ENCODE measurements at regions not wholly inside any gene's neighbourhood (a gene's known extent, or its start where the extent isn't known, plus 50 kb on each side); places are given as distances from the start of the nearest gene placed in this dataset.

DNA sequence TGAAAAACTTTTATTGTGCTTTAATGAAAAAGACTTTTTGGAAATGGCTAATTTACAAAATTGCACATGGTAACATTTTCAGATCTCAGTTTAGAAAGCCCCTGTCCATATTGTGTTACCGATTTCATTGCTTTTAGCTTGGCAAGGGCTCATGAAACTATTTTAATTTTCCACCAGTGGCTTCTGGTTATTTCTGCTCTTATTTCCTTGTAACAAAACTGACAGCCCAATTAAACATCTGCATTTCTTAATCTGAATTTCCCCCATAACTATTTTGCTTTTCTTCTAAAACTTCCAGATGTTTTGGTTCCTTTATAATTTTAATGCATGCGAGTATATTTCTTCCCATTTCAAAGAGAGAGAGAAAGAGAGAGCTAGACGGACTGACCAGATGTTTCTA is 264.8 kb downstream of the PTPRC start:
- no peak for ATAC-seq
- TF ChIP-seq GLIS3 (CRISPR knock-in tag; IDR thresholded peaks at IDR 0.05) (no peak), ZFP30 (CRISPR knock-in tag; IDR thresholded peaks at IDR 0.05) (no peak), PPARA (CRISPR knock-in tag; IDR thresholded peaks at IDR 0.05; ENCODE audit: borderline replicate concordance) (no peak), ZNF8 (CRISPR knock-in tag; IDR thresholded peaks at IDR 0.05) (no peak), RARB (CRISPR knock-in tag; IDR thresholded peaks at IDR 0.05) (no peak), TSHZ2 (CRISPR knock-in tag; IDR thresholded peaks at IDR 0.05) (no peak)
- TF ChIP-seq, protein P1, sequence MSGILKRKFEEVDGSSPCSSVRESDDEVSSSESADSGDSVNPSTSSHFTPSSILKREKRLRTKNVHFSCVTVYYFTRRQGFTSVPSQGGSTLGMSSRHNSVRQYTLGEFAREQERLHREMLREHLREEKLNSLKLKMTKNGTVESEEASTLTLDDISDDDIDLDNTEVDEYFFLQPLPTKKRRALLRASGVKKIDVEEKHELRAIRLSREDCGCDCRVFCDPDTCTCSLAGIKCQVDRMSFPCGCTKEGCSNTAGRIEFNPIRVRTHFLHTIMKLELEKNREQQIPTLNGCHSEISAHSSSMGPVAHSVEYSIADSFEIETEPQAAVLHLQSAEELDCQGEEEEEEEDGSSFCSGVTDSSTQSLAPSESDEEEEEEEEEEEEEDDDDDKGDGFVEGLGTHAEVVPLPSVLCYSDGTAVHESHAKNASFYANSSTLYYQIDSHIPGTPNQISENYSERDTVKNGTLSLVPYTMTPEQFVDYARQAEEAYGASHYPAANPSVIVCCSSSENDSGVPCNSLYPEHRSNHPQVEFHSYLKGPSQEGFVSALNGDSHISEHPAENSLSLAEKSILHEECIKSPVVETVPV (CRISPR knock-in tag; IDR thresholded peaks at IDR 0.05), result no peak

DNA sequence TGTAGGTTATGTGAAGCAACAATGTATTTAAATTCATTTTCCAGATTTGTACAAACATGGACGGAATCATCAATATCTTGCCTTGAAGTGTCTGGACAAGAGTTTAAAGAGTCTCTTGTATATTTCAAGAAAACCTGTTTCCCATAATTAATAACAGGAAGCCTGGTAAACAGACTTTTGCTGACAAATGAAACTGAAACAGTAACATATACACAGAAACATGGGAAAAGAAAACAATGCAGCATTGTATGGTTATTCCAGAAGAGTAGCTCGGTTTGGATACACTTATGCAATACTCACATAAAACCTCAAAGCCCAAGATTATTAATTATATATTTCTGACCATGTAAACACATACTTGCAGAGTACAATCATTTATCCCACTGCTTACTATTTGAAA is 265.5 kb downstream of the PTPRC start:
- TF ChIP-seq ZNF565 (CRISPR knock-in tag; conservative IDR thresholded peaks at IDR 0.05; ENCODE audit: low read depth) (no peak), ESRRG (CRISPR knock-in tag; IDR thresholded peaks at IDR 0.05) (no peak), TOX (CRISPR knock-in tag; IDR thresholded peaks at IDR 0.05; ENCODE audit: borderline replicate concordance) (no peak), GLIS3 (CRISPR knock-in tag; IDR thresholded peaks at IDR 0.05) (no peak), SNAI2 (CRISPR knock-in tag; IDR thresholded peaks at IDR 0.05) (no peak), PPARA (CRISPR knock-in tag; IDR thresholded peaks at IDR 0.05; ENCODE audit: borderline replicate concordance) (no peak)
- TF ChIP-seq, protein P2, sequence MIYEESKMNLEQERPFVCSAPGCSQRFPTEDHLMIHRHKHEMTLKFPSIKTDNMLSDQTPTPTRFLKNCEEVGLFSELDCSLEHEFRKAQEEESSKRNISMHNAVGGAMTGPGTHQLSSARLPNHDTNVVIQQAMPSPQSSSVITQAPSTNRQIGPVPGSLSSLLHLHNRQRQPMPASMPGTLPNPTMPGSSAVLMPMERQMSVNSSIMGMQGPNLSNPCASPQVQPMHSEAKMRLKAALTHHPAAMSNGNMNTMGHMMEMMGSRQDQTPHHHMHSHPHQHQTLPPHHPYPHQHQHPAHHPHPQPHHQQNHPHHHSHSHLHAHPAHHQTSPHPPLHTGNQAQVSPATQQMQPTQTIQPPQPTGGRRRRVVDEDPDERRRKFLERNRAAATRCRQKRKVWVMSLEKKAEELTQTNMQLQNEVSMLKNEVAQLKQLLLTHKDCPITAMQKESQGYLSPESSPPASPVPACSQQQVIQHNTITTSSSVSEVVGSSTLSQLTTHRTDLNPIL (CRISPR knock-in tag; IDR thresholded peaks at IDR 0.05; ENCODE audit: low read depth), result no peak
- ATAC-seq, result peak; percentile 22; the same call in 2 of the 3 replicates

GRCh38 chr1:198906739-198907422 is 268.0 kb downstream of the PTPRC start:
- no peak for TF ChIP-seq SNAI2 (CRISPR knock-in tag; IDR thresholded peaks at IDR 0.05)
- no peak for TF ChIP-seq OSR1 (CRISPR knock-in tag; IDR thresholded peaks at IDR 0.05)
- TF ChIP-seq CSDC2 (CRISPR knock-in tag; IDR thresholded peaks at IDR 0.05), result no peak
- TF ChIP-seq, protein P2 (CRISPR knock-in tag; IDR thresholded peaks at IDR 0.05; ENCODE audit: low read depth), result no peak
- TF ChIP-seq TCF4 (CRISPR knock-in tag; IDR thresholded peaks at IDR 0.05; ENCODE audit: borderline replicate concordance), result no peak
- no peak for TF ChIP-seq ZNF70 (CRISPR knock-in tag; IDR thresholded peaks at IDR 0.05)
- ATAC-seq, result no peak

DNA sequence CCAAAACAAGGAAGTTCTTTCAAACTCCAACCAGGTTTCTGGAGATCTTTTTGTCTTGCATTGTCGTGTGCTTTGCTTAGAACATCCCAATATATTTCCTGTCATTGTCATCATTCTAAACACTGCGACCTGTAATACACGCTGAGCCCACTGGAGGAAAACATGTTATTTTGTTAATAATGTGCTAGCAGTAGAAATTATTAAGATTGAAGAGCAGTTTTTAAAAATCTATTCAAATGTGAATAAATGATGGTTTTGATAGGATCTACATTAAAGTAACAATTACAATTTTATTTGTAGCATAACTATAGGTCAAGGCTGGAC is 268.5 kb downstream of the PTPRC start:
- no peak for ATAC-seq
- TF ChIP-seq TSHZ2 (CRISPR knock-in tag; IDR thresholded peaks at IDR 0.05) (no peak), ZFP3 (CRISPR knock-in tag; IDR thresholded peaks at IDR 0.05) (no peak), ZNF8 (CRISPR knock-in tag; IDR thresholded peaks at IDR 0.05) (no peak)
- TF ChIP-seq, protein P2 (CRISPR knock-in tag; IDR thresholded peaks at IDR 0.05; ENCODE audit: low read depth), result no peak
- TF ChIP-seq, protein P1 (CRISPR knock-in tag; IDR thresholded peaks at IDR 0.05), result no peak
- TF ChIP-seq, protein P3, sequence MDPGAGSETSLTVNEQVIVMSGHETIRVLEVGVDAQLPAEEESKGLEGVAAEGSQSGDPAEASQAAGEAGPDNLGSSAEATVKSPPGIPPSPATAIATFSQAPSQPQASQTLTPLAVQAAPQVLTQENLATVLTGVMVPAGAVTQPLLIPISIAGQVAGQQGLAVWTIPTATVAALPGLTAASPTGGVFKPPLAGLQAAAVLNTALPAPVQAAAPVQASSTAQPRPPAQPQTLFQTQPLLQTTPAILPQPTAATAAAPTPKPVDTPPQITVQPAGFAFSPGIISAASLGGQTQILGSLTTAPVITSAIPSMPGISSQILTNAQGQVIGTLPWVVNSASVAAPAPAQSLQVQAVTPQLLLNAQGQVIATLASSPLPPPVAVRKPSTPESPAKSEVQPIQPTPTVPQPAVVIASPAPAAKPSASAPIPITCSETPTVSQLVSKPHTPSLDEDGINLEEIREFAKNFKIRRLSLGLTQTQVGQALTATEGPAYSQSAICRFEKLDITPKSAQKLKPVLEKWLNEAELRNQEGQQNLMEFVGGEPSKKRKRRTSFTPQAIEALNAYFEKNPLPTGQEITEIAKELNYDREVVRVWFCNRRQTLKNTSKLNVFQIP (CRISPR knock-in tag; IDR thresholded peaks at IDR 0.05; ENCODE audit: borderline replicate concordance, low read depth), result no peak
